Stomach (tissue), 4 donors: ENCODE measurements at regions not wholly inside any gene's neighbourhood (a gene's known extent, or its start where the extent isn't known, plus 50 kb on each side); places are given as distances from the start of the nearest gene placed in this dataset.

Experiments used
- EP300 ChIP-seq: sonication (generic); formaldehyde crosslinking; IDR thresholded peaks from one replicate; pipeline ENCODE4 v1.6.1; 2017; ENCODE audit warnings: antibody characterized with exemption
- POLR2A ChIP-seq, 4 donors: fragments of 450-650 bp; IDR thresholded peaks; one replicate each; pipeline ENCODE4 v1.6.1; 2016; ENCODE audit warnings: antibody characterized with exemption in 4 of 4, control low read depth in 2 of 4, mild to moderate bottlenecking in 1 of 4, moderate library complexity in 1 of 4
- POLR2AphosphoS5 ChIP-seq, 3 donors: sonication (generic); formaldehyde crosslinking; IDR thresholded peaks; one replicate each; pipeline ENCODE4 v1.6.1; 2016; ENCODE audit warnings: antibody characterized with exemption in 3 of 3
- TF ChIP-seq, protein P1 (sequence below), 7 experiments: fragments of 450-650 bp in 4 of 7; fragments of 200-600 bp in 3 of 7; sonication (generic) in 3 of 7; IDR thresholded peaks; one replicate each; pipeline ENCODE4 v1.5.1; 2016 to 2019; ENCODE audit warnings: antibody characterized with exemption in 7 of 7, control low read depth in 2 of 7, mild to moderate bottlenecking in 1 of 7

DNA sequence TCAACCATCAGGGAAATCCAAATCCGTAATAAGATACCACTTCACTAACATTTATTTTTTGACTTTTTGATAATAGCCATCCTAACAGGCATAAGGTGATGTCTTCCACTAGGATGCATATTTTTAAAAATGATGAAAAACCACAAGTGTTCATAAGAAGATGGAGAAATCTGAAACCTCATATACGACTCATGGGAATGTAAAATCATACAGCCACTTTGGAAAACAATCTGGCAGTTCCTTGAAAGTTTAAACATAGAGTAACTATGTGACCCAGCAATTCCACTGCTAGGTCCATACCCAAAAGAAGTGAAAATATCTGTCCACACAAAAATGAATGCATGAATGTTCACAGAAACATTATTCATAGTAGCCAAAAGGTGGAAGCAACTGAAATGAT lies 431.0 kb downstream of the ENC1 start:
- TF ChIP-seq, protein P1, sequence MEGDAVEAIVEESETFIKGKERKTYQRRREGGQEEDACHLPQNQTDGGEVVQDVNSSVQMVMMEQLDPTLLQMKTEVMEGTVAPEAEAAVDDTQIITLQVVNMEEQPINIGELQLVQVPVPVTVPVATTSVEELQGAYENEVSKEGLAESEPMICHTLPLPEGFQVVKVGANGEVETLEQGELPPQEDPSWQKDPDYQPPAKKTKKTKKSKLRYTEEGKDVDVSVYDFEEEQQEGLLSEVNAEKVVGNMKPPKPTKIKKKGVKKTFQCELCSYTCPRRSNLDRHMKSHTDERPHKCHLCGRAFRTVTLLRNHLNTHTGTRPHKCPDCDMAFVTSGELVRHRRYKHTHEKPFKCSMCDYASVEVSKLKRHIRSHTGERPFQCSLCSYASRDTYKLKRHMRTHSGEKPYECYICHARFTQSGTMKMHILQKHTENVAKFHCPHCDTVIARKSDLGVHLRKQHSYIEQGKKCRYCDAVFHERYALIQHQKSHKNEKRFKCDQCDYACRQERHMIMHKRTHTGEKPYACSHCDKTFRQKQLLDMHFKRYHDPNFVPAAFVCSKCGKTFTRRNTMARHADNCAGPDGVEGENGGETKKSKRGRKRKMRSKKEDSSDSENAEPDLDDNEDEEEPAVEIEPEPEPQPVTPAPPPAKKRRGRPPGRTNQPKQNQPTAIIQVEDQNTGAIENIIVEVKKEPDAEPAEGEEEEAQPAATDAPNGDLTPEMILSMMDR (IDR thresholded peaks at IDR 0.05) = no peak
- TF ChIP-seq EP300 = no peak
- no peak for TF ChIP-seq POLR2A (IDR thresholded peaks at IDR 0.05)
- TF ChIP-seq POLR2AphosphoS5 (IDR thresholded peaks at IDR 0.05) = no peak
